GM19240 (cell line): ENCODE measurements at regions not wholly inside any gene's neighbourhood (a gene's known extent, or its start where the extent isn't known, plus 50 kb on each side); places are given as distances from the start of the nearest gene placed in this dataset.

Experiments used
- DNase-seq: peaks from one replicate; pipeline ENCODE4 v3.0.0; 2011; ENCODE audit warnings: low spot score; ENCODE audit not compliant: insufficient read length

GRCh38 chr2:121961761-121962160 lies 206.3 kb downstream of the TSN start:
- no peak for DNase-seq

DNA sequence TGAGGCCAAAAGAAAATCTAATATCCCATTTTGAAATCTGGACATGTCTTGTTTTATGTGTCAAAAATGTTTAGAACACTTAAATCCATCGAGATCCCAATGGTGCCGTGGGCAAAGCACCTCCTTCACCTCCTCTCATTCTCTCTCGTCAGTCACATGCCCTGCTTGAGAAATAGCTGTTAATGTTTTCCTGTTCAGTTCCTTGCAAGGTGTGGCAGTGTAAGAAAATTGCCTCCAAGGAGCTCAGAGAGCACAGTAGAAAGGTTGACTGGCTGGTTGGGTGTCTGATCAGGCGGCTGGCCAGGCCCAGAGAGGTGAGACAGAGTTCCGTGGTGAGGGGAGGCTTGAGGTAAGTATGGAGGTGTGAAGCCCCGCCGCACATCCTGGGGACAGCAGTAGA lies 210.2 kb downstream of the TSN start:
- DNase-seq: no peak

GRCh38 chr2:121966663-121967062 lies 211.2 kb downstream of the TSN start:
- DNase-seq: no peak

DNA sequence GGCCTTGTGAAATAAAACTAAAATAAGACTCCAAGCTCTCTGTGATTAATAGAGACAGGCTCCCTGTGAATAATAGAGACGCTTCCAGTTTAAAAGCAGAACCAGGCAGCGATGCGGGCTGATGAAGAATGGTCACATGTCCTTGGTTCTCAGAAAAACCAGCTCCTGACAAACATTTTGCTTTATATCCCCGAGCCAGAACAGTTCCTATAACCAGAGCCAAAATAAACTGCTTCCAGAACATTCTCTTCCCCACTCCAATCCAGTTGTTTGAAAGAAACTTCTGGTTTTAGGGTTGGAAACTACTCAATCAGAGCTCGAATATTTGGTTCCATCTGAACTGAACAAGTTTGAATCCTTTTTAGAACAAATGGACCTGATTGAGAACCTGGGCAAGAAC lies 213.7 kb downstream of the TSN start:
- no peak for DNase-seq

GRCh38 chr2:121969766-121970639 lies 214.6 kb downstream of the TSN start:
- no peak for DNase-seq

- no peak for DNase-seq
These were observed 216.8 kb downstream of the TSN start for GRCh38 chr2:121972203-121972602.

DNA sequence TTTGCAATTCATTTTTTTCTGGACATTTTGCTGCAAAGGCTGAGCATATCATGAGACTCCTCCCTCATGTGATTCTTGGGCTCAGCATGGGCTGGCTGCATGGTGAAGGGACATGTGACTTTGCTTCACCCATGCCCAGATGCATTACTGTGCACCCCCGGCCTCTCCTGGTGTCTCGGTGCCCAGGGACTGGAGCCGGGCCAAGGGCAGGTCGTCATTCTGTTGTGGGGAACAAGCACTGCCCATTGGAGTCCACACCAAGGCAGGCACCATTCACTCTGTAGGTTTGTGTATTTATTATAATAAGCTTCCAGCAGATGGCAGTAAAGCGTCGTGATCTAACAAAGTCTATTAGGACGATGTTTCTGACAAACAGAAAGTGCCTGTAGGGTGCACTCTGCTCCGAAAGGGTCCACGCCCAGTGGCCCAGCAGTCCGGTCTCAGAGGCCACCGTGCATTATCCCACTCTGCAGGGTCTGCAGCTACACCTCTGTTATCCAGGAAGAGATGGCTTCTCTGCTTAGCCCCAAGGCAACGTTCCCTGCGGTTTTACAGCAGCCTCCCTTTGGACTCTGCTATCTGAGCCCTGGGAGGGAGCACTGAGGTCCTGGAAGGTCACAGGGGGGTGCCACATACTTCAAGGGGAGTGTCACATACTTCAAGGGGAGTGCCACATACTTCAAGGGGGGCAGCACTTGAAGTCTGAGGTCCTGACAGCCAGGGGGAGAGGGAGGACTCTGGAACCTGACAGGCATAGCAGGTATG lies 219.6 kb downstream of the TSN start:
- peak; percentile 62 for DNase-seq

- no peak for DNase-seq
These were observed 221.5 kb downstream of the TSN start for GRCh38 chr2:121976926-121977325.

DNA sequence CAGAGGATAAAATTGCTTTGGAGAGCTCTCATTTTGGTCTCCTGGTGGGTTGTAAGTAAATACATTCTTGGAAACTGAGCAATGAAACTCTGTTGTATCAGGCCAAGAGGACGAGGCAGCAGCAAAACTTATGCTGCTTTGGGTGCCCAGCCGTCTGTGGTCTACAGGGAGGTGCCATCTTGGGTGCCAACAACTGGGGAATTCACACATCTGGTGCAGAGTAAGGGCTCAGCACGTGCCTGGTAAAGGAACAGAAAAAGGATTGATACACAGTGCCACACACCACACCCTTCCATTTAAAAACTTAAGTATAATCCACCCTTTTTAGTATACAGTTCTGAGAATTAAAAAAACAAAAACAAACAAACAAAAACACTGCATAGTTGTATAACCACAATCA lies 221.9 kb downstream of the TSN start:
- DNase-seq: no peak

- DNase-seq: no peak
These were observed 237.2 kb downstream of the TSN start for GRCh38 chr2:121992700-121993099.

- DNase-seq: no peak
These were observed 238.2 kb downstream of the TSN start for GRCh38 chr2:121993682-121994081.

GRCh38 chr2:121994238-121995206 lies 239.1 kb downstream of the TSN start:
- DNase-seq: no peak

DNA sequence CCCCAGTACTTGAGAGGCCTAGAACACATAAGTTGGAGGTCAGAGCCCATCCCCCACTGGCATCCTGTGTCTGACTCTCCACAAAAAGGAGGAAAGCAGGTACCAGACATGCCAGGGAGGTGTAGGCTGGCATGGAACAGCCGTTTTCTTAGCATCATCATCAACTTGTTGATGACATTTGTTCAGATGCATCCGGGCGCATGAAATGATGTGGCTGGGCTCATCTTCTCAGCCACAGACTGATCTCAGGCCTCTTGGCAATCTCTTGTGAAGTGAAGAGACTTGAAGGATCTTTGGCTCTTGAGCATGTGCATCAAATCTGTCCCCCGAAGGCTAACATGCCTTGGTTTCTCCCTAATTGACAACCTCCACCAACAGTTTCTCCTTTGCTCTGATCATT lies 243.3 kb downstream of the TSN start:
- no peak for DNase-seq

DNA sequence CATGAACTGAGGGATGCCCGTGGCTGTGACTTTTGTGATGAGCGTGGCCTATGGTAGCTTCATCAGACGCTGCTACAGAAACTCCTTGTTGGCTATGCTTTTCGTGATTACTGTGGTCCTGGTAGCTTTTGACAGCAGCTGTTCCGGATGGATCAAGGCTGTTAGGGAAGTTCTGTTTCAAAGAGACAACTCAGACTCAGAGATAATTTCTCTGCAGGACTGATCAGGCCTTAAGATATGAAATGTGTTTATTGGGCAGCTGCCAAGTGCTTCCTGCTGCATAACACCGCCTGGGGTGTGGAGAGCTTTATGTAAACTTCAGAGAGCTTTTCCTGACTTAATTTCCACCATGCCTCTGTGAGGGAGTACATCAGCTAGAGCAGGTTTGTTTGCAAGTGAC lies 243.8 kb downstream of the TSN start:
- DNase-seq: no peak

DNA sequence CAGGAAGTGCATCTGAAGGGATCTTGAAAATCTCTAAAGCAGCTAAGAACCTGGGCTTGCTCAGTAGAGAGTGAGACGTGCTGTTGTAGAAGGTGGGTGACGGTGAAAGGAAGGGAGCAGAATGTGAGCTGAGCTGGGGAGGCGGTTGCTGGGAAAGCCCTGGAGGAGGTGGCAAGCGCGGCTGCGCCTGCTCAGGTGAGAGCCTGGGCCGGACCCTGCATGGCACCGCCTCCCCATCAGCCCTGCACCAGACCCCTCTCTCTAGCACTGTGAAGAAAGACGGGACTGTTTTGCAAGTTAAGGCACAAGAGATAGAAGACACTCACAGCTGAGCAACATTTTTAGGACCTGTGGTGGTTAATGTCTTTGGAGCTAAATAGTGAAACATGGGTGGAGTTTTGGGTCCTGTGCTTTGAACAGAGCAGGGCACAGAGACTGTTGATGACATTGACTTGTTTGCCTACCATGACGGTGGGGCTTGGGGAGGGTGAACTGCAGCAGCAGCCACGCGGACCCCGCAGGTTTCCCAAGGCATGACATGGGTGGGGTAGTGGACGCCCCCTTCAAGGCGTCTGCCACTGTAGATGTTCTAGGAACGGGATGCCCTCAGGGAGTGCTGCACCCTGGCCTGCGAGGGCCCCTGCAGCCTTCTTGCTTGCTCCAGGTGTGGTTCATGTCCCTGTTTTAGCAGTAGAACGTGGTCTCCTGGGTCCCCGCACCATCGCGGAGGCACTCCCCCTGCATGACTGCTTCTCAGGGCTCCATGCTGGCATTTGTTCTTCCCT lies 245.3 kb downstream of the TSN start:
- DNase-seq: no peak

DNA sequence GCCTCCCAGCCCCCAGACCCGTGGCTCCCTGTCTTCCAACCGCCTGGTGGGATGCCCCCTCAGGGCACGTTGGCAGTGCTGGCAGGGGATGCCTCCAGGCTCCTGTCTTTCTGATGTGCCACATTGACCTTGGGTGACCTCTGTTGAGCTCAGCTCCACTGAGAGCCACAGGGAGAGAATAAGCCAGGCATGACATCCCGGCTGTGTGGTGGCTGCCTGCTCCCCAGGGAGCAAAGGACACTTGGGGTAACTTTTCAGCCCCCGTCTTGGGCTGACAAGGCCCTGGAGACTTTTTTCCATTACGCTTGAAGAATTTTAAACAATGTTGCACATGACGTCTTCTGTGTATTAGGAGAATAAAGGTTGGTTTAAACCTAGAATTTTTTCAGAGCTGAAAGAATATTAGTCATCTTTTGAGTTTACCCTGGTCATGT lies 246.0 kb downstream of the TSN start:
- DNase-seq: no peak

GRCh38 chr2:122003196-122003940 lies 247.9 kb downstream of the TSN start:
- no peak for DNase-seq

DNA sequence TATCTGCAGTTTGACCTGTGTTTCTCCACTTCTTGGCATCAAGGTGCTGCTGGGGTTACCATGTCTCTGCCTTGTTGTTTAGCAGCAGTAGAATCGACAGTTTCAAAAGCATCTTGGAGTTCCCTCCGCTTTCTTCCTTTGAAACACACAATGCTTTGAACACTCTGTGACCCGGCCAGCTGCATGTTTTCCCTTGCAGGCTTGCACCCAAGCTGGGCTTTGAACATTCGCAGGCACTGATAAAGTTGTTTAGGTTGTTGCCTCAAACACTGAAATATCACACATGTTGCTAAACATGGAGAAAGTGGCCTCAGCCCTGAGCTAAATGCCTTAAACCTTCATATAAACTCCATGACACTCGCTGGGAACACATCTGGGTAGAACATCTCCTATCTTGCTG lies 251.7 kb downstream of the TSN start:
- no peak for DNase-seq

DNA sequence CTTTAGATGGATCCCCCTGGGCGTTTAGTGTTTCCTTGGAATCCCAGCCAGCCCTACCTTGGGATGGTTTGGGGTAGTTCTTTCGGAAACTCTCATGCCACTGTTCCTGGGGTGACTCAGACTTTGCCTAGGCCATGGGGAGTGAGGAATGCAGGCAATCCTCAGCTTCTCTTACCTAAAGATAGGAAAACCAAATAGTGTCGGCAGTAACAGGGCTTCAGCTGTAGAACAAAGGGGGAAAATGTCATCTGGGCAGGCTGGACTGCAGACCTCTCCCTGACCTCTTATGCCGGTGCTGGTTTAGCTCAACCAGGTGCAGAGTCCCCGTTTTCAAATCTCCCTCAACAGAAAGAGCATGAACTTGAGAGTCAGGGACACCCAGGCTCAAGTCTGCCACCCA lies 252.1 kb downstream of the TSN start:
- no peak for DNase-seq

DNA sequence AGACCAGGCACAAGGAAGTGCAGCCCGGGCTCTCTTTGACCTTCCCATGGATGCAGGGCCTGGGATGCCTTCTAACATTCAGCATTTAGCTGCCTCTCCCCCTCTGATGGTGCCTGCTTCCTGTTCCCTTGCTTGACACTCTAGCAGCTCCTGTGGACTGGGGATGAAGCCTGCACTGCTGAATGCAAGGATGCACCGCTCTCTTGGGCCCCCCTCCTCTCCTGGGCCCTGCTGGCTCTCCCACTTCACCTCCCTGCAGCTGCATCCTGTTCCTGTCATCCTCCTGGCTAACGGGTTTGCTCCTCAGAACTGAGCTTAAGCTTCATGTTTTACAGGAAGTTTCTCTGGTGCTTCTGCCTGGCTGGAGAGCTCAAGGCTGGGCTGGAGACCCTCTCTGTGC lies 254.1 kb downstream of the TSN start:
- no peak for DNase-seq
